Osteocyte (in vitro differentiated cells): ENCODE measurements at regions not wholly inside any gene's neighbourhood (a gene's known extent, or its start where the extent isn't known, plus 50 kb on each side); places are given as distances from the start of the nearest gene placed in this dataset.
A peak's percentile ranks its signal among the peaks of the same experiment; 100 is the strongest.

Source experiments
- DNase-seq: peaks from one replicate; pipeline ENCODE4 v3.0.0; 2021; ENCODE audit warnings: mixed read lengths; ENCODE audit not compliant: unreplicated experiment; ENCODE audit errors: extremely low spot score
- H3K27ac Mint-ChIP-seq: one replicate; pipeline ENCODE4 v1.8.0; 2021; ENCODE audit warnings: mild to moderate bottlenecking, mixed read lengths; ENCODE audit not compliant: unreplicated experiment
- H3K27me3 Mint-ChIP-seq: one replicate; pipeline ENCODE4 v1.8.0; 2021; ENCODE audit warnings: mixed read lengths; ENCODE audit not compliant: unreplicated experiment
- H3K36me3 Mint-ChIP-seq: one replicate; pipeline ENCODE4 v1.8.0; 2021; ENCODE audit warnings: mixed read lengths; ENCODE audit not compliant: unreplicated experiment
- H3K4me1 Mint-ChIP-seq: one replicate; pipeline ENCODE4 v1.8.0; 2021; ENCODE audit warnings: mixed read lengths; ENCODE audit not compliant: unreplicated experiment
- H3K4me3 Mint-ChIP-seq: one replicate; pipeline ENCODE4 v1.8.0; 2021; ENCODE audit warnings: mild to moderate bottlenecking, moderate library complexity, mixed read lengths; ENCODE audit not compliant: unreplicated experiment
- H3K9me3 Mint-ChIP-seq: one replicate; pipeline ENCODE4 v1.8.0; 2021; ENCODE audit warnings: mixed read lengths; ENCODE audit not compliant: unreplicated experiment
- TF ChIP-seq, protein P1 (sequence below): fragments of 200-600 bp; sonication (generic); IDR thresholded peaks from 2 replicates; pipeline ENCODE4 v1.5.0; 2021; ENCODE audit warnings: antibody characterized with exemption, mild to moderate bottlenecking, moderate library complexity

DNA sequence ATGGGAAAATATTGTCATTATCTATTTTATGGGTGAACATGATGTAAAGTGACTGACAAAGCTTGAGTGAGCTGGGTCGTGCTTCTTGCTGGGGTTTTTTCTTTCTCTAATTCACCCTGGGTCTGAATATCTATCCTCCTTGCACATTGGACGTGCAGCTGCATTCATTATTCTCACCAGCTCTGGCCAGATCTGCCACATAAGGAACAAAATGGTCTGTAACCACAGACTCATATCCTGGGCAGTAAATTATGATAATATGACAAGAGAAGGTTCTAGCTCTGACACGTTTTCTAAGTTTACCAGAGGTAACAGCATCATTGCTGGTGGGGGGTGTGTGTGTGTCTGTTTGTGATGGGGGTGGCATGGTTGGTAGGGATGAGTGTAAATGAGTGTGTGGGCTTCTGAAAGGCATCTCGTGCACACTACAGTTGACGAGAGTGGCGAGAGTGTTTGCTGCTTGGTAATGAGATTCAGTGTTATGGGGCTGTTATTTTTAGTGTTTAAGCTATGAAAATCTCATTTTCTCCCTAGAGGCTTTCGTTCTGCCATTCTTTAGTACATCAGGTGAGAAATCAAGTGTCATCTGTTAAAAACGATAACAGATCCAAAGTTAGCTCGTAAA lies 418.4 kb downstream of the PDCD6IP start:
- Mint-ChIP-seq H3K4me1 (peaks cover 90% of the 10 kb centered on the region), H3K36me3 (peaks cover 39% of the 10 kb centered on the region), H3K27ac (peak overlapping the region; percentile 57), H3K27me3 (no peaks in the 10 kb centered on the region), H3K4me3 (no peak overlapping the region), H3K9me3 (peaks cover 10% of the 10 kb centered on the region)
- no peak for DNase-seq
- TF ChIP-seq, protein P1, sequence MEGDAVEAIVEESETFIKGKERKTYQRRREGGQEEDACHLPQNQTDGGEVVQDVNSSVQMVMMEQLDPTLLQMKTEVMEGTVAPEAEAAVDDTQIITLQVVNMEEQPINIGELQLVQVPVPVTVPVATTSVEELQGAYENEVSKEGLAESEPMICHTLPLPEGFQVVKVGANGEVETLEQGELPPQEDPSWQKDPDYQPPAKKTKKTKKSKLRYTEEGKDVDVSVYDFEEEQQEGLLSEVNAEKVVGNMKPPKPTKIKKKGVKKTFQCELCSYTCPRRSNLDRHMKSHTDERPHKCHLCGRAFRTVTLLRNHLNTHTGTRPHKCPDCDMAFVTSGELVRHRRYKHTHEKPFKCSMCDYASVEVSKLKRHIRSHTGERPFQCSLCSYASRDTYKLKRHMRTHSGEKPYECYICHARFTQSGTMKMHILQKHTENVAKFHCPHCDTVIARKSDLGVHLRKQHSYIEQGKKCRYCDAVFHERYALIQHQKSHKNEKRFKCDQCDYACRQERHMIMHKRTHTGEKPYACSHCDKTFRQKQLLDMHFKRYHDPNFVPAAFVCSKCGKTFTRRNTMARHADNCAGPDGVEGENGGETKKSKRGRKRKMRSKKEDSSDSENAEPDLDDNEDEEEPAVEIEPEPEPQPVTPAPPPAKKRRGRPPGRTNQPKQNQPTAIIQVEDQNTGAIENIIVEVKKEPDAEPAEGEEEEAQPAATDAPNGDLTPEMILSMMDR, result no peak

DNA sequence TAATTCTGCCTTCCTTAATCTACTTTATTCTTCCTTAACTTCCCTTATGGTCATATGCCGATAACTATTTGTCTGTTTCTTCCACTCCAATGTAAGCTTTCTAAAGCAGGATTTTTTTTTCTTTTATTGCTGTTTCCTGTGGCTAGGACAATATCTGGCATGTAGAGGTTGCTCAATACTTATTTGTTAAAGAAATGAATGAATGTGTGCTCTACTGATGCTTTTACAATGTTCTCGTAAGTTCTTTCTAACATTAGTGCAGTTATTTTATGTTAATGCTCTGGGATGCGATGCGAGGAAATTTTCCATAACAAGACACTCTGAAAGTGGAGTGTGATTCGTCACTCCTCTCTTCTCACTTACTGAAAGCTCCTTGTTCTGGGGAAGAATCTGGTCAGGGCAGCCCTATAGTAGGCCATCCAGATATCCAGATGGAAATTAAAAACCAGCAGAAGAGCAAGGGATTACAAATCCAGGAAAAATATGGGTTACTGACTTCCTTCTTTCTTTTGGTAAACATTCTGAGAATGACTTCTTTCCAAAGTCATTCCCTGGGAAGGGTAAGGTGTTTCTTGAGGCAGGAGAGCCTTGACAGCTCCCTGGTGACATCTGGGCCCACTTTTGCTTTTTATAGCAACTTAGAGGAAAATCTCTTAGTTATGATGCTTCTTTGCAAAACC lies 420.4 kb downstream of the PDCD6IP start:
- no peak overlapping the region for H3K4me3 Mint-ChIP-seq
- peaks cover 85% of the 10 kb centered on the region for H3K4me1 Mint-ChIP-seq
- peaks cover 48% of the 10 kb centered on the region for H3K36me3 Mint-ChIP-seq
- no peak for DNase-seq
- no peaks in the 10 kb centered on the region for H3K27me3 Mint-ChIP-seq
- peak overlapping the region; percentile 76 for H3K27ac Mint-ChIP-seq
- peaks cover 22% of the 10 kb centered on the region for H3K9me3 Mint-ChIP-seq
- TF ChIP-seq, protein P1, result no peak

DNA sequence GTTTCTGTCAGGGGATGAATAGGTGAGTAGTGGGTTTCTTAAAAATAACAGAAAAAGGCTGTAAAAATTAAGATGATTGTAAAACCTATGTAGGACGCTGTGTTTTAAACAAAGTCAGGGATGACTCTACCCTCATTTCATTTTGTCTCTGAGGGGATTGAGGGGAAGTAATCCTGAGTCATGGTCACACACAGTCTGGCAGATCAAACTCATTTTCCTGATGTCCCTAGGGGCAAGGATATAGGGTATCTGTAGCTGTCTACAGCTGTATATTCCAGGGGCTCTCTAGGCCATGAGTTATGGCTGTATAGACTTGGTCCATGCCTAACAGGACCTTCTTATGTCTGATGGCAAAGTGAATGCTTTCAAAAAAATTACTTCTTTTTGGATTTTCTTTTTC lies 421.1 kb downstream of the PDCD6IP start:
- no peak for DNase-seq
- Mint-ChIP-seq H3K4me3 (no peak overlapping the region), H3K27me3 (no peaks in the 10 kb centered on the region), H3K4me1 (peaks cover 85% of the 10 kb centered on the region), H3K36me3 (peaks cover 55% of the 10 kb centered on the region), H3K27ac (peak overlapping the region; percentile 76), H3K9me3 (peaks cover 25% of the 10 kb centered on the region)
- TF ChIP-seq, protein P1, result no peak

DNA sequence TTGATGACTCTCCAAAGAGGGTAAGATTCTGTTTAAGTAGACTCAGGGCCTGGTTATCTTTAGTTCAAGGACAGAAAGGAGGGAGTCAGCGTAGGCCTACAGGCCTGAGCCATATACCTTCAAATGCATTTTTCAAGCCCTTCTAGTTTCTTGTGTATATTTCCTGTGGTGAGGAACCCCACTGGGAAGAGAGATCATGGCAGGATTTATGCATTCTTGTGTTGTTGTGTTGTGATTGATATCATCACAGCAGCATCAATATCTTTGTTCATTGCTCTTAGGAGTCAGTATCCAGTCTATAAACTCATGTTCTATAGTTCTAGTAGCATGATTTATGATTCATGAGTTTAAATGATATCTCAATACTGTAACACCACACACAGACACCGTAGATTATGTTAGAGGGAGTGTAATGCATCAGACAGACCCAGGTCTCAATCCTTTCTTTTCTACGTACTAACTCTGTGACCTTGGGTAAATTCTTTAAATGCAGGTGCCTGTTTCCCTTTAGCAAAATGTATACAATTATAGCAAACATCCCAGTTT lies 427.5 kb downstream of the PDCD6IP start:
- Mint-ChIP-seq H3K9me3 (peaks cover 21% of the 10 kb centered on the region), H3K4me1 (peaks cover 66% of the 10 kb centered on the region), H3K36me3 (peaks cover 46% of the 10 kb centered on the region), H3K27ac (peak overlapping the region; percentile 89), H3K4me3 (no peak overlapping the region), H3K27me3 (no peaks in the 10 kb centered on the region)
- DNase-seq, result no peak
- TF ChIP-seq, protein P1, result no peak

DNA sequence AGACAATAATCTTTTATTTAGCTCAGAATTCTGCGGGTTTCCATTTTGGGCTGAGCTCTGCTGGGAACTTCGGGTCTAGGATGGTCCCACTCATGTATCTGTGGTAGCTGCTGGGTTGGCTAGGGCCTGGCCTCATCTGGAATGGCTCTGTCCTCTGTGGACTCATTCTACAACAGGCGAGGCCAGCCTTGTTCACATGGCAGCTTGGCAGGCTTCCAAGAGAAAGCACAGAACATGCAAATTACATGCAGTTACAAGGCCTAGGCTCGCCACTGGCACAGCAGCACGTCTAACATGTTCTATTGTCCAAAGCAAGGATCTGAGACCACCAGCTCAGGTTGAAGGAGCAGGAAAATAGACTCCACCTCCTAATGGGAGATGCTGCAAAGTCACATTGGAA lies 431.4 kb downstream of the PDCD6IP start:
- no peaks in the 10 kb centered on the region for H3K27me3 Mint-ChIP-seq
- H3K27ac Mint-ChIP-seq, result no peak overlapping the region
- peaks cover 27% of the 10 kb centered on the region for H3K36me3 Mint-ChIP-seq
- H3K9me3 Mint-ChIP-seq, result no peaks in the 10 kb centered on the region
- TF ChIP-seq, protein P1, result no peak
- peaks cover 44% of the 10 kb centered on the region for H3K4me1 Mint-ChIP-seq
- no peak overlapping the region for H3K4me3 Mint-ChIP-seq
- DNase-seq, result no peak
